ENCODE measurements at regions not wholly inside any gene's neighbourhood (a gene's known extent, or its start where the extent isn't known, plus 50 kb on each side); places are given as distances from the start of the nearest gene placed in this dataset.

DNA sequence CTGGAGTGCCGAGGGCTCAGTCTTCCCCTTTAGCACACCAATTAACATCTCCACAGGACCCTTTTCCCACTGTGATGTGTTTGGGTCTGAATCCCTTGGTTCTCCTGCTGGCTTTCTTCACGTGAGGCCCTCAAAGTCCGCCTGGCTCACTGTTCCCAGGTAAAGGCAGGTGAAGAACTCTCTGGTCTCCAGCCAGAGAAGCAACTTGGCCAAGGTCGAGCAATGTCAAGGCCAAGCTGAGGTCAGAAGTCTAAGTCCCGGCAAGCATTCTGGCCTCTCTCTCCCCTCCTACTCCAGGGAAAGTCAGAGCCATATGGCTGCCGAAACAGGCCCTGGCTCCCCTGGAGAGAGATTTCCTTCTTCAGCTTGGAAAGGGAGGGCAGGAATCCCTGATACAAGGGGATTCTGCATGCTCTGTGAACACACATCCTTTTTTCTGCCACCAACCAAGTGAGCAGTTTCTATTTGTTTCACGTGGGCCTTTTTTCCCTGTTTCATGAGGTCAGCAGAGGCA lies 61.4 kb upstream of the ESRRB start:
- H3K27me3 Mint-ChIP-seq: peaks cover 31% of the 10 kb centered on the region
- no peaks in the 10 kb centered on the region for H3K36me3 Mint-ChIP-seq (ENCODE audit: low read depth)
- H3K4me1 Mint-ChIP-seq (ENCODE audit: low read depth): peaks cover 3% of the 10 kb centered on the region
- no peak overlapping the region for H3K4me3 Mint-ChIP-seq
- no peaks in the 10 kb centered on the region for H3K9me3 Mint-ChIP-seq
- no peak overlapping the region for H3K27ac Mint-ChIP-seq
- DNase-seq: no peak

DNA sequence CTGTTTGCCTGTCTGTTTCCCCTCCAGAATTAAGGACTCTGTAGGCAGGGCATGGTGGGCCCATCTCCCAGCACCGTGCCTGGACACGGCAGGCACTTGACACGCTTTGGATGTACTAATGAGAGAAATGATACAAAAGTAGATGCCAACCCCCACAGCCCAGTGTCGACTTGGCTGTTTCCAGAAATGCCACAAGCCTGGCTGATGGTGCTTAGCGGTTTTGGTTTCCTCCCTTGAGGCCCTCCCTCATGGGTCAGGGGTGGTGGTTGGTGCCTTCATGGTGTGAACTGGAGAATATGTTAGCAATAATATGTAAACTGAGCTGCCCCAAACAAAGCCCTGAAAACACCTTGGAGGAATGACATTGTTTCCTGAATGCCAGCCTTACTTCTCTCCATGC lies 55.5 kb upstream of the ESRRB start:
- Mint-ChIP-seq H3K4me1 (ENCODE audit: low read depth) (no peaks in the 10 kb centered on the region), H3K4me3 (no peak overlapping the region), H3K36me3 (ENCODE audit: low read depth) (no peaks in the 10 kb centered on the region), H3K27me3 (peaks cover 10% of the 10 kb centered on the region), H3K27ac (no peak overlapping the region), H3K9me3 (no peaks in the 10 kb centered on the region)
- no peak for DNase-seq

DNA sequence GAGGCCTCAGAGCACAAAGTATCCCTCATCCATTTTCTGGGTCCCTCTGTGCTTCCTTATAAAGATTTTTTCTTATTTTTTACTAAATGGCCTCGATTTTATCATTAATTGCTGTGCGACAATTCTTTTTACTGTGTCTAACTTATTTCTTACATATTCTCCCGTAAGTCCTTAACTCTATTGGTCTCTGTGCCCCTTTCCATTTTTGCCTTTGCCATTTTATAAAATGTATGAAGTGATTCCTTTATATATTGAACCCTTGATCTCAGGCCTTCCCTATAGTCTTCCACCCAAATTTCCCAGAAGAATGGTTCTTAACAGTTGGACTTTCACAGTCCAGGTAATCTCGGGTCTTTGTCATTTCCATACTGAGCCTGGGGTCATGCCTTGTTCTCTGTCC lies 55.0 kb upstream of the ESRRB start:
- peaks cover 13% of the 10 kb centered on the region for H3K27me3 Mint-ChIP-seq

DNA sequence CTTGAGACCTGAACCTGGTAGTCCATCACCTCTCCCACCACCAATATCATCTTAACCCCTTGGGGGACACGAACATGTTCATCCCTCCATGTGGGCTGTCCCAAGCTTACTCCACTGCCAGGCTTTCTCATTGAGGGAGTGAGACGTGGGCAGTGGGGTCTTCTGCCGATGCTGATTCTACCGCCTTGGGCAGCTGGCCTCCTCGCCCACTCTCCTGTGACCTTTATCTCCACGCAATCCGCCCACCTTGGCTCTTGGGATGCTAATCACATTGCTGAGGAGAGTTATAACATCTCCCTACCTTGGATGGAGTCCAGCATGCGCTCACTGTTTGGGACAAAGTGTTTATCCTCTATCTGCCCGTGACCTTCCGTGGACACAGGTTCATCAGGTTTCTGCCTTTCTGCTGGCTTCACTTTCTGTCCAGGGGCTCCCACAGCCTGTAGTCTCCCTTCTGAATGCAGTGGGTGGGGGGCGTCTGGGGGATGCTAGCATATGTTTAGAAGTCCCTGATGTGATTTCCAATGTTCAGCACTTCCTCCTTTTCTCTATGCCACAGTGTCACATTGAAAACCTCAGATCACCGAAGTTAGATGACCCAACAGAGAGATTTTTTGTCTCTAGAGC lies 53.2 kb upstream of the ESRRB start:
- Mint-ChIP-seq H3K4me1 (ENCODE audit: low read depth) (no peaks in the 10 kb centered on the region), H3K27ac (no peak overlapping the region), H3K4me3 (no peak overlapping the region), H3K9me3 (no peaks in the 10 kb centered on the region), H3K36me3 (ENCODE audit: low read depth) (no peaks in the 10 kb centered on the region), H3K27me3 (peaks cover 20% of the 10 kb centered on the region)
- no peak for DNase-seq

More for the DNA sequence above, 55.0 kb upstream of the ESRRB start:
- Mint-ChIP-seq H3K36me3 (ENCODE audit: low read depth) (no peaks in the 10 kb centered on the region), H3K9me3 (no peaks in the 10 kb centered on the region), H3K4me3 (no peak overlapping the region), H3K27ac (no peak overlapping the region), H3K4me1 (ENCODE audit: low read depth) (no peaks in the 10 kb centered on the region)
- no peak for DNase-seq

DNA sequence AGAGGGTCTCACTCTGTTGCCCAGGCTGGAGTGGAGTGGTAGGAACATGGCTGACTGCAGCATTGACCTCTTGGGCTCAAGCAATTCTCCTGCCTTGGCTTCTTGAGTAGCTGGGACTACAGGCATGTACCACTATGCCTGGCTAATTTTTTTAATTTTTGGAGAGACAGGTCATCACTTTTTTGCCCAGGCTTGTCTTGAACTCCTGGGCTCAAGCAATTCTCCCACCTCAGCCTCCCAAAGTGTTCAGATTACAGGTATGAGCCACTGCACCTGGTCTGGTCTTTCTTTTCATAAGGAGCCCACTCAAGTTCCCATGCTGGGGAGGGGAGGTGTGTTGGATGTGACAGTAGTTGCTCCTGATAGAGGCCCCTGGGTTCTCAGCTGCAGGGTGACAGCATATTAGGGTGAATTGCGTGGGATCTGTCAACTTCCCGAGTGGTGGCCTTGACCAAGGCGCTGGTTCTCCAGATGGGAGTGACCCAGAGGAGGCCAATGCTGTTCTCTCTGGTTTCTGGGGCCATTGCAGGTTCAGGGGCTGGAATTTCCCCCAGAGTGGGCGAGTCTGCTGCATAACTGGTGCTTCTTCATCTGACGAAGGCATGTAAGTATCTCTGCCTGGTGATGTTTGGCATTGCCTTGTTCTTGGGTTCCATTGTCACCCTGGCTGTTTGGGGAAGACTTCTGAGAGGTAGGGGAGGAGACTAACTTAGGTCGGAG lies 52.4 kb upstream of the ESRRB start:
- Mint-ChIP-seq H3K9me3 (no peaks in the 10 kb centered on the region), H3K27ac (no peak overlapping the region), H3K36me3 (ENCODE audit: low read depth) (no peaks in the 10 kb centered on the region), H3K27me3 (peaks cover 28% of the 10 kb centered on the region), H3K4me3 (no peak overlapping the region), H3K4me1 (ENCODE audit: low read depth) (no peaks in the 10 kb centered on the region)
- DNase-seq: no peak

DNA sequence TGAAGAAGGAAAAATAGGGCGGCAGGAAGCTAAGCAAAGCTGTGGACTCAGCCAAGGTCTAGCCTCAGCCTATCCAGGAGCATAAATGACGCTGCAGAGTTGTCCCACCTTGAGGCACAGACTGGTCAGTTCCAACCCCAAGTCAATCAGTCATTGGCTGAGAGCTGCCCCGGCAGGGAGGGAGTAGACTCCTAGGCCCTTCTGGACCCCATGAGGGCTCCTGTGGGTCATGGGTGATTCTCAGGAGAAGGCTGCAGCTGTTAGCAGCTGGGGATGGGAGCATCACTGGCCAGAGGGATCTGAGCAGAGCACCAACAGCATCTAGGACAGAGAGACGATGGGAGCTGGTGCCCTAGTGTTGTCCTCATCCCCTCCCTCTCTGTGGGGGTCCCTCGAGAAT lies 51.8 kb upstream of the ESRRB start:
- H3K27ac Mint-ChIP-seq: no peak overlapping the region
- no peaks in the 10 kb centered on the region for H3K9me3 Mint-ChIP-seq
- peaks cover 34% of the 10 kb centered on the region for H3K27me3 Mint-ChIP-seq
- H3K36me3 Mint-ChIP-seq (ENCODE audit: low read depth): no peaks in the 10 kb centered on the region
- no peaks in the 10 kb centered on the region for H3K4me1 Mint-ChIP-seq (ENCODE audit: low read depth)
- DNase-seq: no peak
- H3K4me3 Mint-ChIP-seq: no peak overlapping the region

Data from activated T-cell treated with anti-CD3 and anti-CD28 coated beads, Interleukin-2, amount 50 U/mL, for 24 hours (primary cell).